ENCODE measurements at regions not wholly inside any gene's neighbourhood (a gene's known extent, or its start where the extent isn't known, plus 50 kb on each side); places are given as distances from the start of the nearest gene placed in this dataset.
A peak's percentile ranks its signal among the peaks of the same experiment; 100 is the strongest.

DNA sequence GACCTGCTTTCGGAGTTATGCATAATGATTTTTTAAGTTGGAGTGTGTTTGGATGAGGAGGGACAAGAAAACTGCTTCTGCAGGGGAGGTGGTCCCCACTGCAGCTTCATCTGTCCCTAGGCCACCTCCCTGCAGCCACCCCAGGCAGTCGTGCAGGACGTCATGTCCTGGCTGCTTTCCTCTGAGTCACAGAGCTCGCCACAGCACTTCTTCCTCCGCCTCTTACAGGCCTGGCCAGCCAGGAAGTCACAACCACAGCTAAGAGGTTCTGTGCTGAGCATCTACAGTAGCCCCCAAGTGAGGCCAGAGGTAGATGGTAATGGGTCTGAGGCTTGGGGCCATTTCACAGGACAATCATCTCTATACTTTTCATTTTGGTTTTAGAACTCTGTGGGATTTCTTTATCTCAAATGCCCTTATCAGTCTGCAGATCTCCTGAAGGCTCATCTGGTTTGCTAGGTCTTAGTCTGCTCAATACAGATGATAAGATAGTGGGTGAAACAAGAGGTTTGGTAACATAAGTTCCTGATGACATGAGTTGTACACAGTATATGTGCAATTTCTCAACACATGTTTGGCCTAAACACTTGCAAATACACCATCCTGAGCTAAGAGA is 106.4 kb downstream of the ARF6 start:
- peak; percentile 66 for DNase-seq (ENCODE audit: low spot score)

DNA sequence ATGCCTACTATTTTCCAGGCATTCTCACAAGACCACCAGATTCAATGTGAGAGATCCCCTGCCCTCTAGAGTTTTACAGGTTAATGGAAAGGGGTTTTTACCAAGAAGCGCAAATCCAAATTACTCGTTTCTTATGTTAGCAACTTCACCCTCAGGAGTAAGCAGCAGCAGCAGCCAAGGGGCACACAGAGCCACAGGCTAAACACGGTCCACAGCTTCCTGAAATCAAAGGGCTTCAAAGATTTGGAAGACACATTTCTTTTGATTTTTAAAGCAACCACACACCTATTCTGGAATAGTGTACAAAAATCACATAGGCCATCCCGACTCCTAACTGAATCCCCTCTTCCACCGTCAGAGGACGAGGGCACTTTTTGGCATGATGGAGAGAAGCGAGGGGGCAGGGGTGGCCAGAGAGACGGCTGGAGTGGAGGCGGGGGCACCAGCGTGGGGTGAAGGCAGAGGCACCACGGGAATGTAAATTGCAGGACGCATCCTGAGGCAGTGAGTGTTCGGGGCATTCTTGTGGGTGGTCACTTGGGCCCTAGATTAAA is 107.0 kb downstream of the ARF6 start:
- DNase-seq (ENCODE audit: low spot score), result no peak

DNA sequence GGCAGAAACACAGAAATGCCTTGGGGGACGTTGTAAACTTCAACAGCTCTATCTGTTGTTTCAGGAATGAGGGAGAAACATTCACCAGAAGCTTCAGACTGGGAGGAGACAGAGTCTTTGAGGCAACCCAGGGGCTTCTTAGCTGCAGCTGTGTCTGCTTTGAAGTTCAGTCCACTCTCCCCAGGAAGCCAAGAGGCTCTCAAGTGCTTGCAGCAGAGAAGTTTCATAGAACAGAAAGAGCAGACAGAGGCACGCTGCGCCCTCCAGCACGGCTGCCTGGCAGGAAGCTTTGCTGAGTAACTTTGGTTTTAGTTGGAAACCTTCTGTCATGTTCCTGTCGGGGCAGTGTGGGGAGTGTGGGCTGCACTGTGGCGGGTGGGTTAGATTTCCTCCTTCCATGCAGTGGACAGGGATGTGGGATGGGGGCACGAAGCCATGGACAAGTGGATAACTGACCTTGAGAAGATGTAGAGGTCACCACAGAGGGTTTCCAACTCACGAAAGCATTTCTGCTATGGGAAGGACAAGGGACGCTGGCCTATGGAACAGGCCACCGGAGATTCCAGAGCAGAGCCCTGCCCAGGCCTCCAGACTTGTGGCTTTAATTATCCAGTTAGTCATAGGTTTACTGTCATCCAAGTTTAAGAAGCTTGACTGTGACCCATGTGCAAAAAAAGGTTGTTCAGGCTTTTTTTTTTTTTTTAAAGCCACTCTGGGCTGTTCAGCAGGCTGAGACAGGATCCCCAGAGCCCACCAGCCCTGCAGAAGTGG is 107.7 kb downstream of the ARF6 start:
- DNase-seq (ENCODE audit: low spot score), result no peak

DNA sequence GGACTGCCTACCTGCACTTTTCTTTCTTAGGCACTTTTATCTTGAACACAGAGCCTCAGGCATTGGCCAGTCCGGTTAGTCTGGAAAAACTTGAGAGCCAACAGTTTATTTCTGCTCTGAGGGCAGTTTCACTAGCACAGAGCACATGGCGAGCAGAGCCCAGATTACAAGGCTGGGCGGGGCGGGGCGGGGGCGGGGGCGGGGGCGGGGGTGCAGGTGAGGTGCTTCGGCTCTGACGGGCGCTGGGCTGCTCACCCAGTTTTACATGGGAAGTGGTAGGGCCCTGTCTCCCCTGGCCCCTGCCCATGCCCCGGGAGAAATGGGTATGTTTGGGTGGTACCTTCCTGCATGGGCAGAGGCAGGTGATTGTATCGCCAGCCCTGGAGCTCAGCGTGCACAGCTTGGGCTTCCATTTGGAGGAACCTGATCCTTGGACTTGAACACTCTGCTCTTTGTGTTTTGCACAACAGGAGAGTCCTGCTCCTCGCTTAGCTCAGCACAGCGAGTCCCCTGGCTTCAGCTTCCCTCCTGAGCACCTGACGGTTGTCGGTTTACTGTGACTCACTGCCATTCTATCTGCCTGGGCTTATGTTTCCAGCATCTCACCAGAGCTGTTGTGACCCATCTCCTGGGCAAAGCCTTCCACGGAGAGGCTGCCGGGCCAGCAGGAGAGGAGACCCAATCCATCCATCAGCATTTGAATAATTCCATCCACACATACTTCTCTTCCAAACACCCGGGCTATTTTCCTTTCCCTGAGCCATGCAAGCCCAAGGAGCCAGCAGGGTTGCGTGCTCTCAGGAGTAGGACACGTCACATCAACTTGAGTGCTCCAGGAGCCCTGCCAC is 108.5 kb downstream of the ARF6 start:
- DNase-seq (ENCODE audit: low spot score), result no peak

DNA sequence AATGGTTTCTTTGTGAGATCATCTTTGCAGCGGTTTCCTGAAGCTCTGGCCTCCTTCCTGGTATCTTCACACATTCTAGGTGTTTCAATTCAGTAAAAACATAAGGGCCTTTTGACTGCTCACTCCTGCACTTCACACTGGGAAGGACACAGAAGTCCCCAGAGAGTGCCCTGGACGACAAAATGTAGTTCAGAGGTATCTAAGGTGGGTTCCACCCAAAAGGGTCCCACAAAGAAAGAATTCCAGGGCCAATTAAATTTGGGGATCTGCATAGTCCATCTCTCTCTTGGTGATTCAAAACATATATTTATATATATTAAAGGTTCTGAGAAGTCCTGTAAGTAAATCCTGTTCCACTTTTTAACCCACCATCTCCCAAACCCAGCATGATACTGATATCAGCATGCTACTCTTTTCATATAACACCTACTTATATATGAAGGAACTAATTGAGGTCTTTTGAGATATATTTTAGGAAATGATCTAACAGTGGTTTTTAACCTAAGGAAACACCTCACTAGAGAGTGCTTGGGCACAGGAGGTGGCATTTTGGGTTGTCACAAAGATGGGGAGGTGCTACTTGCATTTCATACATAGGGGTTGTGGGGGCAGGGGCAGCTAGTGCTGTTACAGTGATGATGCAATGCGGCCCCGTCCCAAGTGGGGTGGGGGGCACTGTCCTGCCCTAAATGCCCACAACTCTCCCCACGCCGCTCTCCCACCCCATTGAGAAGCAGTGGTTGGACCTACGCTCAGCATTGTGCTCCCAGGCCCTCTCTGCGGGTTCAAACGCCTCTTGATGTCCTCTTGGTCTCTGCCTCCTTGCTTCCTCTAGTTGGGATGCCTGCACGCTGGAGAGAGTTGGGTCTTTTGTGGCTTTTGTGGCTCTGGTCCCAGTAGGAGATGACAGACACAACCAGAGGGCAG is 109.4 kb downstream of the ARF6 start:
- no peak for DNase-seq (ENCODE audit: low spot score)

DNA sequence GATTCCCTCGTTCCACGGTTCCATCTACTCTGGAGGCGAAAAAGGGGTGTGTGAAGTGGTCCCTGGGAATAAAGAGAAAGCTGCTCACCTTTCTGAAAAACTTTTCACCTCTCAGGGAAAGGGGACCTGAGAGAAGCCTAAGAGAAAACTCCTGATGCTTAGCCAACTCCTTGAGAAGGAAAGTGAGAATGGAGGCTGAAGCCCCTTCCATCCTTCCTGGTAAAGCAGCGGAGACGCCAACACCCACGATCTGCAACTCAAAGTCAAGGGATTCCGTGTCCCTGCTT is 110.0 kb downstream of the ARF6 start:
- no peak for DNase-seq (ENCODE audit: low spot score)

DNA sequence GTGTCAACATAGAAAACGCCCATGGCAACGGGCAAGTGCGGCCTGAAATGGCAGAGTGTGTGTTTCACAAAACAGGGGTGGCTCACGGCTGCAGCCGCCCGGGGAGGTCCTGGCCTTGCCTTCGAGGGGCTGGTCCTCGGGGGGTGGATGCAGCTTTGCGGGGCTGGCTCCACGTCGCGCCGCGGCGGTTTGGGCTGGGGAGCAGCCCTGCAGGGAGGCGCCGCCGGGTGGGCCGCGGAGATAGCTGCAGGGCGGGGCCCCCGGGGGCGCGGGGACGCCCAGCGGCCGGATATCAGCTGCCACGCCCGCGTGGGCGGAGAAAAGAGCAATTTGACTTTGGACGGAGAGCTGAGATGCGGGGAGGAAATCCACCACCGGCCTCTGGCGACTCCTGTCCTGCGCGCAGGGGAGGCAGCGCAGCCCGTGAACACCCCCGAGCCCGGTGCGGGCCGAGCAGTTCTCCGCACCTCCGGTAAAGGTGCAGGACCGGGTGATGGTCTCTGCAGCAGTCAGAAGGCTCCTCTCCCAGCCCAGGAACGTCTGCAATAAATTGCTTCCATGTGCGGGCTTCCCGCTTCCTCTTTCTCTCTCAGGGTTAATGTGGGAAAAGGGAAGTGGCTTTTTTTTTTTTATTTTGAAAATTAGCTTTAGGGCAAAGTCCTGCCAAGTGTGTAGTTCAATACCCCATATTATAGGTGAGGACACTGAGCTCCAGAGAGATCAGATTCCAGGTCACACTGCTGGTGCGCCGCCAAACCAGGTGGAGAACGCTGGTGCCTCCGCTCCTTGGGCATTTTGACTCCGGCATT is 110.5 kb downstream of the ARF6 start:
- DNase-seq (ENCODE audit: low spot score), result no peak

DNA sequence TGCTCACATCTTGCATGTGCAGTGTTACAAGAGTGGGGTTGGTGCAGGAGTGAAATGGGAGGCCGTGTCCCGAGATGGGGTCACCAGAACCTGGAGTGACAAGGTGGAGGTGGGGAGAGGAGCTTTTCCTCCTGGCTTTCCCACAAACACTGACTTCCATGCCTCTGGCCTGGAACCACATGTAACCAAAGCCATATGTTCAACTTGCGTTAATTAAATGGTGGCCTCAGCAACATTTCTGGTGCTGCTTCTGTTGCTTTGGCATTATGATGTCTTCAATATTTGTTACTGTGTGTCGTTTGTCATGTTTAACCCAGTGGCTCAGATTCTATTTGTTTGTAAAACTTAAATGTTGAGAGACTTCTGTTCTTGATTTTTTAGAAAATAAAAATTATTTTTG is 110.2 kb downstream of the VCPKMT start:
- DNase-seq (ENCODE audit: low spot score), result no peak

DNA sequence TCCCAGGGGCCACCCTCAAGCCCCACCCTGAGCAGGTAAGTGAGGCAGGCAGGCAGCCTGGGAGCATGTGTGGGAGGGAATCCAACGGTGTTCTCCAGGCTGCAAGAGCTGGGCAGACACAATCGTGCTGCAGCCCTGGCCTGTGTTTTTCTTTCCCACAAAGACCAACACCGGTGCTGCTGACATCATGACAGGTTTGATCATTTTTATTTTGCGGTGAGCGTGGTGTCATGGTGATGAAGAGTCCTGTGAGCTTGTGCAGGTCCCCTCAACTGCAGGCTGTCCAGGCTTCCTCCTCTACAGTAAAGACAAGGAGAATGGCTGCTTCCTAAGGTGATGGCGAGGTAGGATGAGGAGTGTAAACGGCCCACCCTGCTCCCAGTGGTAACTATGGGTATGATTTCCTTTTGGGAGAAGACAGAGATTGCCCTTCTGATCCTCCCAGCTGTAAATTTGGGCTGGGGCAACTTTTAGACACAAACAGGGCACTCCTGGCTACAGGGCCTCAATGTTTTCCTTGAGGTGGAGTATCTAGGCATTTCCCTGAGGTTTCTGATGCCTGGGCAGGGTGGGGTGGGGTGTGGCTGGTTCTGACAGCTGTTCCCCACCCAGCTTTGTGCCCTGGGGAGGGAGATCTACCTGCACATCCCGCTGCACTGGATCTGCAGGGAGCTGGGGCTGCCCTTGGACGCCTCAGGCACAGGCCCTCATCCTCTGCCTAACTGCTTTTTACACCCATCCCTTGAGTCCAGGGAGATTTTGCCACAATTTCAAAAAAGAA is 109.1 kb downstream of the VCPKMT start:
- DNase-seq (ENCODE audit: low spot score), result no peak

DNA sequence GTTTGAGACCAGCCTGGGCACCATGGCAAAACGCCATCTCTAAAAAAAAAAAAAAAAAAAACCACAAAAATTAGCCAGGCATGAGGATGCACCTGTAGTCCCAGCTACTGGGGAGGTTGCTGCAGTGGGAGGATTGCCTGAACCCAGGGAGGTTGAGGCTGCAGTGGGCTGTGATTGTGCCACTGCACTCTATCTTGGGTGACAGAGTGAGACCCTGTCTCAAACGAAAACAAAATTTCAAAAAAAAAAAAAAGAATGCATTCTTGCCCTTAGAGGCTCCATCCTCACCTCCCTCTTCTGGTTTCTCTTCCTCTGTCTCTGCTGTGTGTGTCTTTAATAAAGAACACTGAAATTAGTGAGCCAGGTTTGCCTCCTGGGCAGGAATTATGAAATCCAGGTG is 107.8 kb downstream of the VCPKMT start:
- DNase-seq (ENCODE audit: low spot score), result no peak

DNA sequence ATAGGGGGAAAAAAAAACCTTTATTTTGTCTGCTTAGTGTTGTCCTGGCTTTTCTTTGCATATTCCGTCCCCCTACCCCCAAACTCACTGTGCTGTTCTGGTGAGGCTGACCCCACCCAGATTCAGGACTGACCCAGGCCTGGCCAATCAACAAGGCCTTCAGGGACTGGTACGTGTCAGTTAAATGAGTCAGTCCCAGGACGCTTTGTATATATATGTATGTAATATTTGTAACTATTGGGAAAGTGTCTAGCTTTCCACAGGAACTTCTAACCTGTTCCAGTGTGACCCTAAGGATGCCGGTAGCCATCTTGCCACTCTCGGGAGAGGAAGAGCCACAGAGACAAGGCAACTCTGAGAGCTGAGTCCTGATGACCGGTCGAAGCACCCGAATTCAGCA is 107.4 kb downstream of the VCPKMT start:
- no peak for DNase-seq (ENCODE audit: low spot score)

DNA sequence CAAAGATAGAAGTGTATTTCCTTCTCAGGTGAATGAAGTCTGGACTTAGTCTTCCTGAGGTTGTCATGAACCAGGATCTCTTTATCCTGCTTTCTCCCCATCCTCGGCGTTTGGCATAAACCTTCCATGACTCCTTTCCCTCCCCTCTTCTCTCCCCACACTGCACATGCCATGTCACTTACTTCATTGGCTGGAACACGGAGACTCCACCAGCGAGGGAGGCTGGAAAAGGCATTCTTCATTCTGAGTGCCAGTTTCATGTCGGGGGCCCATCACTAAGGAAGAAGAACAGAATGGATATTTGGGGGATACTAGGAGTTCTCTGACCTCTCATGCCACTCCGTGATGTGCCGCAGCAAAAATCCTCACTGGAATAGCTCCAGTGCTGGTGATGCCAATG is 105.6 kb downstream of the VCPKMT start:
- no peak for DNase-seq (ENCODE audit: low spot score)

DNA sequence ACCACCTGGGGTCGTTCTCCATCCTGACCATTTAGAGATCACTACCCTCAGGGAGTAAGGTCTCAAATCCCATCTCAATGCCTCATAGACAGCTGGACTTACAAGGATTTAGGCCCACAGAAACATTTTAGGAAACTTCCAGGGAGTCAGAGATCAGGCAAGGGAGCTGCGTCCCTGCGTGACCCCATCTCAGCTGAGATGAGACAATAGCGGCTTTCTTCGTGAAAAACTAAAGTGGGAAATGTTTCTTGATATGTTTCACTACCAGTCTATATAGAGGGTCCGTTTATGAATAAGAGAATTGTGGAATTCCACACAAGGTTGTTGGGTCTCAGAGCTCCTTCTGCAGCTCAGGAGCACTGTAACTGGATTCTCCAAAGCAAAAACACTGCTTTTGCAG is 105.1 kb downstream of the VCPKMT start:
- no peak for DNase-seq (ENCODE audit: low spot score)

DNA sequence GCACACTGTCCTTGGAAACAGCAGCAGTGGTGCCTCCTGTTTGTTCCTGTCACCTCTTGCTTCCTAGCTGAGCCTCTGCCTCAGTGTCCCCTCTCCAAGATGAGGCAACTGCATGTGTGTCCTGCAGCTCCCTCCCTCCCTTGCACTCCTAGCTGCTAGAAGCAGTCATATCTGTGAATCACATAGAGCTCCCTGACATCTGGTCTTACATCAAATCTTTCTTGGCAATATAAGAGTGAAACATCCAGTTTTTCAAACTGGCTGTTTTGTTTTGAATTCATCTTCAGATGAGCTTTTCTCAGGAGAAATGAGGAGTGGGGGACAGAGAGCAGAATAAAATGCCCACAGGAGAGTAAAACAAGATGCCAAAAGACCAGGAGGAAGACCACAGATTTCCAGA is 103.7 kb downstream of the VCPKMT start:
- DNase-seq (ENCODE audit: low spot score), result no peak

DNA sequence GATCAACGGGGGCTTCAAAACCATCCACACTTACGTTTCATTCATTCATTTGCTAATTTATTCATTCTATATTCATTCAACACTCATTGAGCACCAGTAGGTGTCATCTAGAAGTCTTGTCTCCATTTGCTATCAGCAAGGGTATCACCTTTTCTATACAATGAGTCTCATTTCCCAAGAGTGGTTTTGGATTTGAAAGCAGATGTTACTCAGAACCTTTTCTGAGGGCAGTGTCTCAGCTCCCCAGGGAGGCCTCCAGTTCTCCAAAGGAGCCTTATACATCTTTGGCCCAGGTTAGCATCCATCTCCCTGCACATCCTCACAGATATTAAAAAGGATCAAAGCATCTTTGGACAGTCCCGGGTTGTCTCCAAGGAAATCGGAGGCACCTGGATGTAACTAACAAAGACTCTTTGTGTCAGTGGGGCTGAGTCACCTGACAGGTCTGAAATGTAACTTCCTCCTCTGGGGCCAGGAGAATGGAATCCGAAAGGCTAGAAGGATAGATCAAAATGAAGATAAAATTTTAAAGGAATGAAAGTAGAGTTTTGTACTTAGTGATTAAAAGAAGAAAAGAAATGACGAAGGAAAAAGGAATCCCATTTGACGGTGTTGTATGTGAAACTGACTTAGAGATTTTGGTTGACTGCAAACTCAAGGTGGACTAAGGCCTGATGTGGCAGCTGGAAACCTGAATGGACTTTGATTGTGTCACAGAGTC is 103.0 kb downstream of the VCPKMT start:
- no peak for DNase-seq (ENCODE audit: low spot score)

DNA sequence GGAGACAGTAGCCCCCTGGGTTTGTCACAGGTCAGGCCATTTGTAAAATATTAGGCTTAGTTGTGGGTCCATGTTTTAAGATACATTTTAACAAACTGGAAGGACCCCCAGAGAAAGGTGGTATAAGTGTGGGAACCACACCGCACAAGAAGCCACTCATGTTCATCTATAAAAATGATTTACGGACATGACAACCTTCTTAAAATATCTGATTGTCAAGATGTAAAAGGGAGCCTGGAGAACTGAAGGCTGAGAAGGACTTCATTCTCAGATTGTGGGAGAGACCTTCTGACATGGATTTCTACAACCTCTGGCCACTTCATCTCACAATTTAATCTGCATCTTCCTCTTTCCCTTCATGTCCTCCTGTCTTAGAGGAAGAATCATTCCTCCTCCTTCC is 102.4 kb downstream of the VCPKMT start:
- DNase-seq (ENCODE audit: low spot score), result no peak

DNA sequence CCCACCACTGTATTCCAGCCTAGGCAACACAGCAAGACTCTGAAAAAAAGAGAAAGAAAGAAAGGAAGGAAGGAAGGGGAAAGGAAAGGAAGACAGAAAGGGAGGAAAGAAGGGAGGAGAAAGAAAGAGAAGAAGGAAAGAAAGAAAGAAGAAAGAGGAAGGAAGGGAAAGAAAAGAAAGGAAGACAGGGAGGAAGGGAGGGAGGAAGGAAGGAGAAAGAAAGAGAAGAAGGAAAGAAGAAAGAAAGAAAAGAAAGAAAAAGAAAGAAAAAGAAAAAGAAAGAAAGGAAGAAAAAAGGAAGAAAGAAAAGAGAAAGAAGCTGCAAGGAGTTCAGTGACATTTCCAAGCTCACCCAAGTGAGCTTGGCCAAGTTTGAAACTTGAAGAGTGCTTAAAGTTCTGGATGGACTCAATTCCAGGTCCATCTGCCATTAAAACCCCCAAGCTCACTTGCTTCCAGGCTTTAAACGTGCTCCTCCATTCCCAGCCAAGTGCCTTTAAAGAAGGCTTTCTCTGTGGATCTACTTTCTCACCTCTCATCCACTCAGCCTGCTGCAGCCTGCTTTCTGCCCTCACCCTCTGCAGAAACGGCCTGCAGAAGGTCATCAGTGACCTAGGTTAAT is 101.5 kb downstream of the VCPKMT start:
- DNase-seq (ENCODE audit: low spot score), result no peak

DNA sequence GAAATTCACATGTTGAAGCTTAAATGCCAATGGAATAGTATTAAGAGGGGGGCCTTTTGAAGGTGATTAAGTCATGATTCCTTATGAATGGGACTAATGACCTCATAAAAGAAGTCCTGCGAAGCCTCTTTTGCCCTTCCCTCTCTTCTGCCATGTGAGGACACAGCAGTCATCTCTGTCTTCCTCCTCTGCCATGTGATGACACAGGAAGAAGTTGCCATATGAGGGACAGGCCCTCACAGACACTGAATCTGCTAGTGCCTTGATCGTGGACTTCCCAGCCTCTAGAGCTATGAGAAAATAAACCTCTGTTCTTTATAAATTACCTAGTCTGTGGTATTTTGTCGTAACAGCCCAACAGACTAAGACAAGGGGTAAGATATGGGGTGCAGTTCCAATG is 100.7 kb downstream of the VCPKMT start:
- no peak for DNase-seq (ENCODE audit: low spot score)

All from SK-N-DZ (cell line).